Activated CD4-positive, alpha-beta T cell treated with anti-CD3 and anti-CD28 coated beads, Interleukin-2, Interleukin-6, amounts not matched to agents 100 ng/mL and 50 ng/mL, durations not matched to agents 16 hours and 8 hours (primary cell): ENCODE measurements at regions not wholly inside any gene's neighbourhood (a gene's known extent, or its start where the extent isn't known, plus 50 kb on each side); places are given as distances from the start of the nearest gene placed in this dataset.
"Not testable (repeated sequence)": the region's sequence is repeated elsewhere in the genome, so short reads cannot be mapped to it uniquely, and the experiment has no call there.

ENCODE experiments used
- DNase-seq: peaks from one replicate; pipeline ENCODE4 v3.0.0-alpha.2; 2020

- no peak for DNase-seq
These were observed 444.9 kb downstream of the SOX9 start for GRCh38 chr17:72565758-72566157.

GRCh38 chr17:72566671-72567484, 446.1 kb downstream of the SOX9 start:
- no peak for DNase-seq

DNA sequence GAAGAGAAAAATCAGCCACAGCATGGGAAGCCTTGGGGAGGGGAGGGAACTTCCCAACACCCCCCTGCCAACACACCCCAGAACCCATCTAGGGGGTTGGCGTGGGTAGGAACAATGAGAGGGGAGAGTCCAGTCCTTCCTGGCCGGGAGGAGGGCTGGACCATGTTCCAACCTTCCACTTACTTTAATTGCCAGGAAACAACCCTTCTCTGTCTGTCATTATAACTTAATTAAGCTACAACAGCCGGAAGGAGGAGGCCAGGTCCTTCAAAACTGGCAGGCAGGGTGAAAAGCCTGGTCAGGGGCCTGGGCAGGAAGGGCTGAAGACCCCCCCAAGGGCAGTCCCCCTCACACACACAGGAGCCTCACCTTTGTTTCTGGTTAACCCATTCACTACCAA, 447.0 kb downstream of the SOX9 start:
- DNase-seq: no peak

GRCh38 chr17:72569148-72569946, 448.5 kb downstream of the SOX9 start:
- no peak for DNase-seq

DNA sequence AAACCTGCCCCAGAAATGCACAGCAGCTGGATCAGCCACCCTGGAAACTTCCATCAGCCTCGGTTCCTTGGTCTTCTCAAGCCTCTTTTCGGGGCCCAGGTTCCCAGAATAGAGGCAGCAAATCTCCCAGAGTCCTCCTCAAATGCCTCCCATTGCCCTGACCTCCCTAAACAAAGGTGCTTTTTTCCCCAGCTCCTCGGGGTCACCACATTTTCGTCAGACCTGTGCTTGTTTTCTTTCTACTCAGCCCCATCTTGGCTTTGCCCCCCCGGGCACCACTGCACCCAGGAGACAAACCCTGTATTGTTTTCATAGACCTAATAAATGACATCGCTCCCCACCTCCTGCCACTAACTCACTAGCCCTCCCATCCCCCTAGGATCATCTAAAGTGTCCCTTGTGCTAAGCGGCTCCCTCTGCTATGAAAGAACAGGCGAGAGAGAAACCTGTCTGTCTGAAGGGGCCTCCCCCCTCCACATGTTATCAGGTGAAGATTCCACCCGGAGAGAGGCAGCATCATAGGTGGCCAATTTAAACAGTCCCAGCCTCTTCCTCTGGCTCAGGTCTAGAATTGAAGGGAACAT, 451.1 kb downstream of the SOX9 start:
- DNase-seq: no peak

- DNase-seq: no peak
These were observed 452.0 kb downstream of the SOX9 start for GRCh38 chr17:72572604-72573491.

GRCh38 chr17:72573492-72573801, 452.6 kb downstream of the SOX9 start:
- not testable (repeated sequence) for DNase-seq

- no peak for DNase-seq
These were observed 454.1 kb downstream of the SOX9 start for GRCh38 chr17:72574675-72575510.

DNA sequence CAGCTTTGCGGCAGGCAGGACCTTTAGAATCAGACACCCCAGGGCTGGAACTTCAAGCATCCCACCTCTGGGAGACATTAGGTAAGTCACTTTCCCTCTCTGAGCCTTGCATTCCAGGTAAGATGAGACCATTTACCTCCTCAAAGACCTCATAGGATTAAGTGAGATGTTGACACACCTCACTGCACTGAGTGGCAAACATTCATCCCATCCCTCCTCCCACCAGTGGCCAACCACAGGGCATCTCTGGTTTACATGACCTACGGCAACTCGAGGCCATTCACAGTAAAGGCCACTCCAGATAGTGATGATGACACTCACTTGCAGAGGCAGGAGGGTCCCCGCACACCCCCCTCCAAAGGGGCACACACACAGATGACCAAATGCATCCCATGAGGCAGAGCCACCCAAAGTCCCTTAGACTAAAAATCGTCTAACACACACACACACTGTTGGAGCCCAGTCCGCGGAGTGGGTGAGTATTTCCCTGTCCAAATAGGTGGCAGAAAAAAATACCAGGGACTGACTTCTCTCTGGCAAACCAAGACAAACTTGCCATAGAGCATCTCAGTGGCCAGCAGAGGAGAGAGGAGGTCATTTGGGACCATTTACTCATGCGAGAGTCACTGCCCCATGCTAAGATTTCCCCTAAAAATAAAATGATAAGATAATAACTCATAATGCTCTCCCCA, 454.9 kb downstream of the SOX9 start:
- DNase-seq: no peak

GRCh38 chr17:72576289-72576759, 455.5 kb downstream of the SOX9 start:
- DNase-seq: no peak

DNA sequence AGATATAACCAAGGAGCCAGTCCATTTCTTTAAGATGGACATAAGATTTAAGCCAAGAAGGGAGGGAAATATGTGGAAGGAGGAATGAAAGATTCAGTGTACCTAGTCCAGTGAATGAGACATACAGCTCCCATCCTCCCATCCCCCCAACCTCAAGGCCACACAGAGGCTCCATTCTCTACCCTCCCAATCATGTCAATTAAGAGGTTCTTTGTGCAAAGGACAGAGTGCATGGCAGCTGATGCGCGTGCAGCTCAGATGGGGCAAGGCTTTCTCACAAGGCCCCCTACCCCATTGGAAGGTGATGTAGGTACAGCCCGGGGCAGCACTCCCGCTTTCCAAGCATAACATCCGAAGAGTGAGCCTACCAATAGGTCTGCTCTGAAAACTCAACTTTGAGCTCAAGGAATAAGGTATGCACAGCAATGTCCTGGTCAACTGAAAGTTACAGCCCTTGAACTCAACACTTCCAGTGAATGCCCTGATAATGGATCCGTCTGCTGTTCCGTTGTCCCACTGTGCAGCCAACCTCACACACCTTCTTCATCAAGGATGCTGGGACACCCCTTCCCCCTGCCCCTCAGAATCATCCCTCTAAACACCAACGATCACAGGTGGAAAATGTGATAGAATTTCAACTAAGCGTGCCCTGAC, 458.1 kb downstream of the SOX9 start:
- no peak for DNase-seq

DNA sequence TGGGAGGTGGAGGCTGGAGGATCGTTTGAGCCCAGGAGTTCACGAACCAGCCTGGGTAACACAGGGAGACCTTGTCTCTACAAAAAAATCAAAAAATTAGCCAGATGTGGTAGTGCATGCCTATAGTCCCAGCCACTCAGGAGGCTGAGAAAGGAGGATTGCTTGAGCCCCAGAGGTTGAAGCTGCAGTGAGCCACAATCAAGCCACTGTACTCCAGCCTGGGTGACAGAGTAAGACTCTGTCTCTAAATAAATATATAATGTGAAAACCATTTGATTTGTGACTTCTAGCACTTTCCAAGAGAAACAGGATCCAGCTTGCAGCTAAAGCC, 459.1 kb downstream of the SOX9 start:
- DNase-seq: no peak

DNA sequence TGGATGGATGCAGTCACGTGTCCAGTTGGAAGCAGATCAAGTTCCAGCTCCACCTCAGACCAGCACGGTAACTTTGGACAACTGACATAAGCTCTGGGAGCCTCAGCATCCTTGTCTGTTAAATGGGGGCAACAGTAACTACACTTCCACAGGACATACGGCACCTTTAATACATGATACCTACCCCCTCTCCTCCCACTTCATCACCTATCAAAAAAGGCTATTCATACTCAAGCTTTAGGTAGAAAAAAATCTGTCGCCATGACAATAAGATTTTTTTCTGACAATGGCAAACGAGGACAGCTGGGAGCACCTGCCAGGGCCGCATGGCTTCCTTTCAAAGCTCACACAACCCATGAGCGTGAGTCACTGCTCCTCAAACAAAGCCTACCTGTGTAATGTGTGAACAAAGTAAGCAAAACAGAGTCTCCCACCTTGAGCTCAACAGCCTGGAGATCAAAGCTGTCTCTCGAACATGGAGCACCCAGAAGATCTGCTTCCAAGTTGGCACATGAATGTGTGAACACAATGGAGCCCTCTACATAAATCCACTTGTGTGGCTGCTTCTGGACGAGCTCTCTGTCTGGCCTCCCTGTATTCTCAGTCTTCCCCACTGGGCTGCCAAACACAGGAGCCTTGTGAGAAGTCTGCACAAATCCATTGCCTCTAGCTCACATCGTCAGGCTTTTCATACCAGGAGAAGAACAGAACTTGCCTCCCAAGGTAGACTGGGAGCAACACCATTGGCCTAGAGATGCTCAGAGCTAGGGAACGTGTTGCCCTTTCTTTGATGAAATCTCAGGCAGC, 459.7 kb downstream of the SOX9 start:
- no peak for DNase-seq

GRCh38 chr17:72587156-72587555, 466.3 kb downstream of the SOX9 start:
- DNase-seq: no peak

- peak; percentile 38 for DNase-seq
These were observed 467.1 kb downstream of the SOX9 start for GRCh38 chr17:72587773-72588511.

GRCh38 chr17:72588561-72588960, 467.7 kb downstream of the SOX9 start:
- DNase-seq: no peak

DNA sequence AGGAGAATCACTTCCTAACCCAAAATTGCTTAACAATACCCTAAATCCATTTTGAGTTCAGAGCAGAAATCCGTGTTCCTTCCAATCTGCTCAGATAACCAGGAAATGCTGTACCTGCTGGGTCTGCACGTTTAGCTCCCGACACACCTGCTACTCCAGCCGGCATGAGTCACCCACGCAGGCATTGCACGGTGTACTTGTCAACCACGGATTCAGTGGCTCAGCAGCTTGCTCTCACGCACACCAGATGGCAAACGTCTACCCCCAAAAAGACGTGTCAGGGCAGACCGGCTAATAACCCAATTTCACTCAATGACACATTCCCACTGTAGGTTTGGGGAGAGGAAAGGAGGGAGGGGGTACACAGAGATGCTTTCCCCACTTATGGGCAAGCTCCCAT, 468.1 kb downstream of the SOX9 start:
- DNase-seq: peak; percentile 24

GRCh38 chr17:72590382-72590781, 469.6 kb downstream of the SOX9 start:
- no peak for DNase-seq

GRCh38 chr17:72590882-72591281, 470.1 kb downstream of the SOX9 start:
- no peak for DNase-seq
